Colon (tissue), 2 donors: ENCODE measurements at regions not wholly inside any gene's neighbourhood (a gene's known extent, or its start where the extent isn't known, plus 50 kb on each side); places are given as distances from the start of the nearest gene placed in this dataset.

Experiments
- FAIRE-seq: peaks from 2 replicates; lab custom pipeline; 2012; peaks lifted over from hg19 to GRCh38; lab: Jason Lieb, UNC
- donor health status: control.
- donor health status: control.

- no peak for FAIRE-seq
Observed at GRCh38 chr3:152054315-152054714, 180.9 kb downstream of the SUCNR1 start.

GRCh38 chr3:152056073-152056472 is 182.6 kb downstream of the SUCNR1 start:
- FAIRE-seq: no peak

GRCh38 chr3:152056481-152056880 is 183.0 kb downstream of the SUCNR1 start:
- FAIRE-seq: no peak

GRCh38 chr3:152056987-152057386 is 183.5 kb downstream of the SUCNR1 start:
- no peak for FAIRE-seq

- no peak for FAIRE-seq
Observed at GRCh38 chr3:152058856-152059255, 185.4 kb downstream of the SUCNR1 start.

GRCh38 chr3:152060701-152061100 is 187.3 kb downstream of the SUCNR1 start:
- FAIRE-seq: no peak

- no peak for FAIRE-seq
Observed at GRCh38 chr3:152061296-152061695, 187.9 kb downstream of the SUCNR1 start.

- no peak for FAIRE-seq
Observed at GRCh38 chr3:152069871-152070270, 196.4 kb downstream of the SUCNR1 start.

GRCh38 chr3:152071315-152071714 is 197.4 kb upstream of the MBNL1 start:
- no peak for FAIRE-seq

GRCh38 chr3:152071924-152072323 is 196.8 kb upstream of the MBNL1 start:
- FAIRE-seq: no peak

GRCh38 chr3:152073267-152073666 is 195.5 kb upstream of the MBNL1 start:
- FAIRE-seq: no peak

- no peak for FAIRE-seq
Observed at GRCh38 chr3:152076148-152076547, 192.6 kb upstream of the MBNL1 start.

- FAIRE-seq: no peak
Observed at GRCh38 chr3:152079980-152080379, 188.7 kb upstream of the MBNL1 start.

- FAIRE-seq: no peak
Observed at GRCh38 chr3:152083135-152083534, 185.6 kb upstream of the MBNL1 start.

- no peak for FAIRE-seq
Observed at GRCh38 chr3:152084441-152085158, 184.1 kb upstream of the MBNL1 start.

GRCh38 chr3:152087153-152087552 is 181.6 kb upstream of the MBNL1 start:
- no peak for FAIRE-seq

GRCh38 chr3:152089528-152089927 is 179.2 kb upstream of the MBNL1 start:
- no peak for FAIRE-seq

GRCh38 chr3:152091725-152092124 is 177.0 kb upstream of the MBNL1 start:
- FAIRE-seq: no peak

- no peak for FAIRE-seq
Observed at GRCh38 chr3:152093901-152094300, 174.8 kb upstream of the MBNL1 start.

- peak; percentile 10 for FAIRE-seq
Observed at GRCh38 chr3:152094406-152094805, 174.3 kb upstream of the MBNL1 start.

GRCh38 chr3:152095472-152095871 is 173.3 kb upstream of the MBNL1 start:
- no peak for FAIRE-seq

GRCh38 chr3:152096280-152096906 is 172.3 kb upstream of the MBNL1 start:
- no peak for FAIRE-seq

- no peak for FAIRE-seq
Observed at GRCh38 chr3:152097120-152097519, 171.6 kb upstream of the MBNL1 start.

- FAIRE-seq: no peak
Observed at GRCh38 chr3:152097770-152098169, 171.0 kb upstream of the MBNL1 start.
